Activated CD8-positive, alpha-beta T cell treated with anti-CD3 and anti-CD28 coated beads for 36 hours (primary cell): ENCODE measurements at regions not wholly inside any gene's neighbourhood (a gene's known extent, or its start where the extent isn't known, plus 50 kb on each side); places are given as distances from the start of the nearest gene placed in this dataset.

ENCODE experiments used
- ATAC-seq: fragments of 200-7000 bp; cut with Tn5 transposase; one replicate; pipeline ENCODE4 v1.10.0; 2021; ENCODE audit warnings: mild to moderate bottlenecking, moderate library complexity
- CTCF ChIA-PET: fragments of 350-600 bp; sonication (Branson Sonifier 250); formaldehyde crosslinking; loops from one replicate; lab custom pipeline; 2021; ENCODE audit warnings: antibody characterized with exemption; lab: Charles Lee
- POLR2A ChIA-PET: fragments of 350-600 bp; sonication (Branson Sonifier 250); formaldehyde crosslinking; loops from one replicate; lab custom pipeline; 2021; ENCODE audit warnings: antibody characterized with exemption; lab: Charles Lee
- DNase-seq: peaks from one replicate; pipeline ENCODE4 v3.0.0-alpha.2; 2020
- H3K27ac Mint-ChIP-seq: one replicate; pipeline ENCODE4 v1.8.0; 2021; ENCODE audit warnings: mild to moderate bottlenecking, mixed read lengths
- H3K27me3 Mint-ChIP-seq: one replicate; pipeline ENCODE4 v1.8.0; 2021; ENCODE audit warnings: mixed read lengths
- H3K36me3 Mint-ChIP-seq: one replicate; pipeline ENCODE4 v1.8.0; 2021; ENCODE audit warnings: low read depth, mixed read lengths
- H3K4me1 Mint-ChIP-seq: one replicate; pipeline ENCODE4 v1.8.0; 2021; ENCODE audit warnings: low read depth, mixed read lengths
- H3K4me3 Mint-ChIP-seq: one replicate; pipeline ENCODE4 v1.8.0; 2021; ENCODE audit warnings: mild to moderate bottlenecking, moderate library complexity, mixed read lengths
- H3K9me3 Mint-ChIP-seq: one replicate; pipeline ENCODE4 v1.8.0; 2021; ENCODE audit warnings: mixed read lengths
- intact Hi-C: fragments of 100-400 bp; cut with micrococcal nuclease; formaldehyde crosslinking; loops from one replicate; pipeline ENCODE4 v1.10.0; 2022
- TF ChIP-seq, protein P1 (sequence below): fragments of 200-600 bp; IDR thresholded peaks from one replicate; pipeline ENCODE4 v1.8.0; 2022; ENCODE audit warnings: antibody characterized with exemption, mild to moderate bottlenecking

DNA sequence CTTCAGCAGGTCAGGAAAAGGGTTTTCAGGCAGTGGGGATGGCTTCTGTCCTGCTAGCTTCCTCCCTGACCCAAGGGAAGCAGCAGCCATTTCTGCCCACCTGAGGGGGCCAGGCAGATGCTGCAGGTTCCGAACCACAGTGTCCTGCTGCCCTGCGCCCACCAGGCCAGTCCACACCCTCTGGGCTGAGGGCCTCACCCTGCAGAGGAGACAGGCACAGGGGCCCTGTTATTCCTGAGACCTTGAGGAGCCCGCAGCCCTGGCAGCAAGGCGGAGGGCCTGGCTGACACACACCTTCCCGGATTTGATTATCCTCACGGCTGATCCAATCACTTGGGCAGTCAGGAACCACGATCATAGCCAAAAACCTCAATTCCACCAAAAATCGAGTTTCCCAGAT lies 725.8 kb downstream of the BRD1 start:
- DNase-seq (no peak), ATAC-seq (no peak)
- Mint-ChIP-seq H3K4me1 (no peaks in the 10 kb centered on the region), H3K9me3 (no peaks in the 10 kb centered on the region), H3K36me3 (no peaks in the 10 kb centered on the region), H3K27ac (no peak overlapping the region), H3K4me3 (no peak overlapping the region), H3K27me3 (peaks cover 8% of the 10 kb centered on the region)
- intact Hi-C loops = no loop called here
- CTCF ChIA-PET = no interaction called here
- TF ChIP-seq, protein P1, sequence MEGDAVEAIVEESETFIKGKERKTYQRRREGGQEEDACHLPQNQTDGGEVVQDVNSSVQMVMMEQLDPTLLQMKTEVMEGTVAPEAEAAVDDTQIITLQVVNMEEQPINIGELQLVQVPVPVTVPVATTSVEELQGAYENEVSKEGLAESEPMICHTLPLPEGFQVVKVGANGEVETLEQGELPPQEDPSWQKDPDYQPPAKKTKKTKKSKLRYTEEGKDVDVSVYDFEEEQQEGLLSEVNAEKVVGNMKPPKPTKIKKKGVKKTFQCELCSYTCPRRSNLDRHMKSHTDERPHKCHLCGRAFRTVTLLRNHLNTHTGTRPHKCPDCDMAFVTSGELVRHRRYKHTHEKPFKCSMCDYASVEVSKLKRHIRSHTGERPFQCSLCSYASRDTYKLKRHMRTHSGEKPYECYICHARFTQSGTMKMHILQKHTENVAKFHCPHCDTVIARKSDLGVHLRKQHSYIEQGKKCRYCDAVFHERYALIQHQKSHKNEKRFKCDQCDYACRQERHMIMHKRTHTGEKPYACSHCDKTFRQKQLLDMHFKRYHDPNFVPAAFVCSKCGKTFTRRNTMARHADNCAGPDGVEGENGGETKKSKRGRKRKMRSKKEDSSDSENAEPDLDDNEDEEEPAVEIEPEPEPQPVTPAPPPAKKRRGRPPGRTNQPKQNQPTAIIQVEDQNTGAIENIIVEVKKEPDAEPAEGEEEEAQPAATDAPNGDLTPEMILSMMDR = no peak
- POLR2A ChIA-PET = no interaction called here

DNA sequence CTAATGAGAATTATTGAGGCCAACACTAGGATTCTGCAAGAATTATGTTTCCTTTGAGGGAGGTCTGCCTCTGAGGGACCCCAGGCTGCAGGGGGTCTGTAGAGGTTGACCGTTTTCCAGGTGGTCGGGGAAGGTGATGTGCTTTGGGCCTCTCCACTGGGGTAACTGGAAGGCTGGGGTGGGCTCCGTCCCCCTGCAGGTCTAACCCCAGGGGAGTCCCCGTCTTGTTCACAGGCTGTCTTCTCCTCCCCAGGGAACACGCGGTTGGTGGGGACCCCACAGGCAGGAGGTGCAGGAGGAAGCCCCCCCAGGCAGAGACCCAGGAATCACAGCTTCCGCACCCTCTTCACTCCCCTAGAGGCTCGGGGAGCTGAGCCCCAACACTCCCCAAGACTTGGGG lies 726.4 kb downstream of the BRD1 start:
- POLR2A ChIA-PET = interaction anchor here (0.6 kb wide), 1 partner anchor 384 kb away, joined by 3 read pairs; no protein-coding TSS in a partner anchor
- Mint-ChIP-seq H3K36me3 (no peaks in the 10 kb centered on the region), H3K4me3 (no peak overlapping the region), H3K27ac (no peak overlapping the region), H3K4me1 (no peaks in the 10 kb centered on the region), H3K27me3 (peaks cover 8% of the 10 kb centered on the region), H3K9me3 (no peaks in the 10 kb centered on the region)
- intact Hi-C loops = no loop called here
- CTCF ChIA-PET = interaction anchor here (1.0 kb wide), 1 partner anchor 204 kb away, joined by 3 read pairs; no protein-coding TSS in a partner anchor
- ATAC-seq (no peak), DNase-seq (no peak)
- TF ChIP-seq, protein P1 = no peak

DNA sequence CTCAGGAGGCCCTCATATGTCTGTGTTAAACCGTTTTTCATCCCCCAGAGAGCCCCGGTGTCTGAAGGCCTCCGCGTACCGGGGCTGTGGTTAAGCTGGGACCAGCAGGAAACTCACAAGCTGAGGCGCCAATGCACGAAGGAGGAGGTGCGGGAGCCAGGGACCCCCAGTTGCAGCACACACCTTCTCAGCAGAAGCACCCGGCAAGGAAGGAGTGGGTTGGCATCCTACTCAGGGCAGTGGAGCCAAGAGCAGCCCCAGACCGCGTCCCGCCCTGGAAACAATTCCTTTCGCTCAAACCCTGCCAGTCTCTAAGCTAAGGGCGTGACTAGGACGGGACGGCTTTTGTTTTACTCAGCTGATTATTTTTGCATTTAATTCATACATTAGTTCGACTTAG lies 726.9 kb downstream of the BRD1 start:
- H3K27me3 Mint-ChIP-seq = peaks cover 8% of the 10 kb centered on the region
- TF ChIP-seq, protein P1 = no peak
- H3K27ac Mint-ChIP-seq = no peak overlapping the region
- H3K9me3 Mint-ChIP-seq = no peaks in the 10 kb centered on the region
- POLR2A ChIA-PET = interaction anchor here (0.6 kb wide), 1 partner anchor 383 kb away, joined by 3 read pairs; no protein-coding TSS in a partner anchor
- ATAC-seq = no peak
- intact Hi-C loops = no loop called here
- H3K4me3 Mint-ChIP-seq = no peak overlapping the region
- H3K4me1 Mint-ChIP-seq = no peaks in the 10 kb centered on the region
- H3K36me3 Mint-ChIP-seq = no peaks in the 10 kb centered on the region
- CTCF ChIA-PET = interaction anchor here (1.0 kb wide), 1 partner anchor 204 kb away, joined by 3 read pairs; no protein-coding TSS in a partner anchor
- no peak for DNase-seq

DNA sequence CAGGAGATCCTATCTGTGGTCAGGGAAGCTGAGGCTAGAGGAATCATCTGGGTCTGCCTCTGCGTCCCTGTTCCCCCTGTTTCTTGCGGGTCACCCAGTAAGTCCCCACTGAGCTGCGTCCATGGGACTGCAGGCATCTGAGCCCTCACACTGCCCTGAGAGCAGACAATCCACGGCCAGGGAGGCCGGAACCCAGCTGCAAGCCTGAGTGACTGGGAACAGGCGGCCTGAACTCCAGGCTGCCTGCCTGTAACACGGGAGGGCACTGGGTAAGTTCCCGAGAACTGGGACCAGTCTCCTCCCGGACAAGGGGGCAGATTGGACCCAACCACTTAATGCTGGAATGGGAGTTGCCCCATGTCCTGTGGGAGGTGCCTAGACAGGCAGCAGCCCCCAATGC lies 727.4 kb downstream of the BRD1 start:
- no peaks in the 10 kb centered on the region for H3K9me3 Mint-ChIP-seq
- no peak overlapping the region for H3K27ac Mint-ChIP-seq
- POLR2A ChIA-PET = interaction anchor here (0.6 kb wide), 1 partner anchor 383 kb away, joined by 3 read pairs; no protein-coding TSS in a partner anchor
- DNase-seq (no peak), ATAC-seq (no peak)
- no peaks in the 10 kb centered on the region for H3K4me1 Mint-ChIP-seq
- H3K4me3 Mint-ChIP-seq = no peak overlapping the region
- intact Hi-C loops = no loop called here
- CTCF ChIA-PET = interaction anchor here (1.0 kb wide), 1 partner anchor 205 kb away, joined by 3 read pairs; no protein-coding TSS in a partner anchor
- peaks cover 8% of the 10 kb centered on the region for H3K27me3 Mint-ChIP-seq
- TF ChIP-seq, protein P1 = no peak
- no peaks in the 10 kb centered on the region for H3K36me3 Mint-ChIP-seq

DNA sequence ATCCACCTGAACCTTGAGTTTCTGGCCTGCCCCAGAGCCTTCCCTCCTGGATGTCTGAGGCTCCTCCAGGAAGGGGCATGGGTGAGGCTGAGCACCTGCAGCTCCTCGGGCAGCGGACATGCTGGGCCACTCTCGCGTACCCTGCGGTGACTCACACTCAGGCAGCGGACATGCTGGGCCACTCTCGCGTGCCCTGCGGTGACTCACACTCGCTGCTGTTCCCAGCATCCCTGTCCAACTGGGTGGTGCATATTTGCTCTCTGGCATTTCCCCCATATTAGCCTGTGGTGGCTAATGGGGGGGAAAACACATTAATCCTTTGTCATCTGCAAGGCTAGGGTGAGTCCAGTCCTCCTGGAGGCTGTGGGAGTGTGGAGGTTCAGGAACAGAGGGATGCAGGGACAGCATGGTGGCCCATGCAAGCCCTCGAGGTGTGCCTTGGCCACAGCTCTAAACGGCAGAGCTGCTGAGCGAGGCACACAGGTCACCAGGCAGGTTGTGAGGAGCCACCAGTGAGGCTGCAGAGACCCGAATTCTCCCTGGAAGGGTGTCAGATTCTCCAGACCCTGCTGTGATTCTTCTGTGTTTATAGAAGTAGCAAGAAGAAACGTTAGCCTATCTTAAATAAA lies 728.1 kb downstream of the BRD1 start:
- H3K4me3 Mint-ChIP-seq = no peak overlapping the region
- H3K36me3 Mint-ChIP-seq = no peaks in the 10 kb centered on the region
- intact Hi-C loops = no loop called here
- ATAC-seq (no peak), DNase-seq (no peak)
- TF ChIP-seq, protein P1 = no peak
- POLR2A ChIA-PET = no interaction called here
- peaks cover 8% of the 10 kb centered on the region for H3K27me3 Mint-ChIP-seq
- H3K27ac Mint-ChIP-seq = no peak overlapping the region
- no peaks in the 10 kb centered on the region for H3K9me3 Mint-ChIP-seq
- CTCF ChIA-PET = no interaction called here
- no peaks in the 10 kb centered on the region for H3K4me1 Mint-ChIP-seq
